Duodenal mucosa (tissue), 2 donors: ENCODE measurements at regions not wholly inside any gene's neighbourhood (a gene's known extent, or its start where the extent isn't known, plus 50 kb on each side); places are given as distances from the start of the nearest gene placed in this dataset.

Source experiments
- H3K27ac ChIP-seq: one replicate; pipeline ENCODE4 v1.7.0; 2013; ENCODE audit warnings: low read depth, low read length
- H3K27me3 ChIP-seq, 2 donors: one replicate each; pipeline ENCODE4 v1.7.0; 2013; ENCODE audit warnings: low read length in 2 of 2, control low read depth in 1 of 2; ENCODE audit not compliant: insufficient read depth in 2 of 2, control insufficient read depth in 1 of 2
- H3K36me3 ChIP-seq, 2 donors: one replicate each; pipeline ENCODE4 v1.7.0; 2013; ENCODE audit warnings: low read length in 2 of 2, control low read depth in 1 of 2; ENCODE audit not compliant: insufficient read depth in 2 of 2, control insufficient read depth in 1 of 2
- H3K4me1 ChIP-seq, 2 donors: one replicate each; pipeline ENCODE4 v1.7.0; 2013; ENCODE audit warnings: low read length in 2 of 2, control low read depth in 1 of 2; ENCODE audit not compliant: insufficient read depth in 2 of 2, control insufficient read depth in 1 of 2
- H3K4me3 ChIP-seq, 2 donors: one replicate each; pipeline ENCODE4 v1.7.0; 2013; ENCODE audit warnings: low read length in 2 of 2, low read depth in 1 of 2
- H3K9ac ChIP-seq, 2 donors: one replicate each; pipeline ENCODE4 v1.7.0; 2013; ENCODE audit warnings: low read length in 2 of 2, low read depth in 1 of 2
- H3K9me3 ChIP-seq, 2 donors: one replicate each; pipeline ENCODE4 v1.7.0; 2013; ENCODE audit warnings: low read length in 2 of 2, control low read depth in 1 of 2; ENCODE audit not compliant: control insufficient read depth in 1 of 2

GRCh38 chr2:88842656-88843460, 151.4 kb downstream of the RPIA start:
- Histone ChIP-seq H3K27ac (no peak overlapping the region), H3K4me3 (no peak overlapping the region)

GRCh38 chr2:88843651-88844050, 152.2 kb downstream of the RPIA start:
- Histone ChIP-seq H3K36me3 (no peaks in the 10 kb centered on the region), H3K27ac (no peak overlapping the region), H3K9me3 (no peaks in the 10 kb centered on the region)

More at GRCh38 chr2:88842656-88843460, 151.4 kb downstream of the RPIA start:
- H3K27me3 ChIP-seq = peaks cover 0 to 5% of the 10 kb centered on the region in 2 donors
- H3K36me3 ChIP-seq = no peaks in the 10 kb centered on the region
- no peak overlapping the region for H3K9ac ChIP-seq
- H3K9me3 ChIP-seq = no peaks in the 10 kb centered on the region
- H3K4me1 ChIP-seq = no peaks in the 10 kb centered on the region

GRCh38 chr2:88844960-88845359, 153.5 kb downstream of the RPIA start:
- Histone ChIP-seq H3K36me3 (no peaks in the 10 kb centered on the region), H3K27me3 (peaks cover 3 to 5% of the 10 kb centered on the region in 2 donors), H3K9ac (no peak overlapping the region), H3K4me1 (no peaks in the 10 kb centered on the region), H3K27ac (no peak overlapping the region), H3K9me3 (no peaks in the 10 kb centered on the region), H3K4me3 (no peak overlapping the region)

More at GRCh38 chr2:88843651-88844050, 152.2 kb downstream of the RPIA start:
- Histone ChIP-seq H3K4me3 (no peak overlapping the region), H3K9ac (no peak overlapping the region), H3K27me3 (peaks cover 3 to 5% of the 10 kb centered on the region in 2 donors), H3K4me1 (no peaks in the 10 kb centered on the region)

- Histone ChIP-seq H3K4me1 (no peaks in the 10 kb centered on the region), H3K27me3 (peaks cover 3 to 5% of the 10 kb centered on the region in 2 donors), H3K9me3 (no peaks in the 10 kb centered on the region), H3K27ac (no peak overlapping the region), H3K4me3 (no peak overlapping the region), H3K36me3 (no peaks in the 10 kb centered on the region), H3K9ac (no peak overlapping the region)
Measured at GRCh38 chr2:88845772-88846661, 154.5 kb downstream of the RPIA start.

GRCh38 chr2:88852753-88853402, 161.4 kb downstream of the RPIA start:
- Histone ChIP-seq H3K27me3 (peaks cover 0 to 3% of the 10 kb centered on the region in 2 donors), H3K27ac (no peak overlapping the region), H3K4me1 (peaks cover 5 to 8% of the 10 kb centered on the region in 2 donors), H3K36me3 (no peaks in the 10 kb centered on the region), H3K9ac (no peak overlapping the region), H3K9me3 (no peaks in the 10 kb centered on the region), H3K4me3 (no peak overlapping the region)

- peaks cover 0 to 2% of the 10 kb centered on the region in 2 donors for H3K27me3 ChIP-seq
- H3K36me3 ChIP-seq = no peaks in the 10 kb centered on the region
- H3K27ac ChIP-seq = no peak overlapping the region
- H3K9ac ChIP-seq = no peak overlapping the region
- H3K4me1 ChIP-seq = peaks cover 7 to 12% of the 10 kb centered on the region in 2 donors
- no peak overlapping the region for H3K4me3 ChIP-seq
- no peaks in the 10 kb centered on the region for H3K9me3 ChIP-seq
Measured at GRCh38 chr2:88853403-88853790, 161.9 kb downstream of the RPIA start.

- H3K27me3 ChIP-seq = no peaks in the 10 kb centered on the region
- H3K27ac ChIP-seq = no peak overlapping the region
- H3K9me3 ChIP-seq = no peaks in the 10 kb centered on the region
- no peak overlapping the region for H3K4me3 ChIP-seq
- H3K4me1 ChIP-seq = peaks cover 7 to 12% of the 10 kb centered on the region in 2 donors
- H3K9ac ChIP-seq = no peak overlapping the region
- H3K36me3 ChIP-seq = no peaks in the 10 kb centered on the region
Measured at GRCh38 chr2:88854528-88854927, 163.1 kb downstream of the RPIA start.

GRCh38 chr2:88855620-88856408, 164.3 kb downstream of the RPIA start:
- H3K4me3 ChIP-seq = no peak overlapping the region
- H3K36me3 ChIP-seq = no peaks in the 10 kb centered on the region
- no peaks in the 10 kb centered on the region for H3K9me3 ChIP-seq
- no peak overlapping the region for H3K9ac ChIP-seq
- H3K4me1 ChIP-seq = peaks cover 7 to 12% of the 10 kb centered on the region in 2 donors
- H3K27ac ChIP-seq = no peak overlapping the region
- H3K27me3 ChIP-seq = no peaks in the 10 kb centered on the region

GRCh38 chr2:88856409-88857135, 165.1 kb downstream of the RPIA start:
- peaks cover 7 to 12% of the 10 kb centered on the region in 2 donors for H3K4me1 ChIP-seq
- H3K9me3 ChIP-seq = no peaks in the 10 kb centered on the region
- no peak overlapping the region for H3K4me3 ChIP-seq
- no peak overlapping the region for H3K27ac ChIP-seq
- no peaks in the 10 kb centered on the region for H3K27me3 ChIP-seq
- H3K9ac ChIP-seq = no peak overlapping the region
- H3K36me3 ChIP-seq = no peaks in the 10 kb centered on the region
